Endothelial cell of umbilical vein (primary cell): ENCODE measurements at regions not wholly inside any gene's neighbourhood (a gene's known extent, or its start where the extent isn't known, plus 50 kb on each side); places are given as distances from the start of the nearest gene placed in this dataset.
A peak's percentile ranks its signal among the peaks of the same experiment; 100 is the strongest.

Experiments
- BruUV-seq: library from RNA; stranded (reverse); fragments of 400-500 nt; replicated peaks from 2 replicates; lab custom pipeline; 2021; lab: Mats Ljungman, UMichigan
- CTCF ChIA-PET: fragments of 300-600, 350-600 bp; sonication (Branson Sonifier 250); formaldehyde crosslinking; loops from one replicate; lab custom pipeline; 2021; ENCODE audit warnings: antibody characterized with exemption, inconsistent platforms; lab: Charles Lee
- POLR2A ChIA-PET: fragments of 300-600, 350-600 bp; sonication (Branson Sonifier 250); formaldehyde crosslinking; loops from one replicate; lab custom pipeline; 2021; ENCODE audit warnings: antibody characterized with exemption, inconsistent platforms; lab: Charles Lee
- DNase-seq: peaks from one replicate; pipeline ENCODE4 v3.0.0-alpha.2; 2011; ENCODE audit warnings: low read depth, low spot score
- FAIRE-seq: peaks from 2 replicates; lab custom pipeline; 2011; peaks lifted over from hg19 to GRCh38; lab: Jason Lieb, UNC
- H2AFZ ChIP-seq: 2 replicates; pipeline ENCODE4 v1.6.0; 2012; ENCODE audit warnings: low read depth, low read length, control low read depth, inconsistent platforms
- H3K27ac ChIP-seq: 2 replicates; pipeline ENCODE4 v1.5.1; 2011; ENCODE audit warnings: low read depth, mild to moderate bottlenecking, control low read depth, low read length, moderate library complexity; ENCODE audit not compliant: insufficient read depth
- H3K27me3 ChIP-seq, 2 experiments: 2 replicates each; pipeline versions ENCODE4 v1.6.0 to v1.6.1; 2011; ENCODE audit warnings: low read length in 2 of 2, mixed read lengths in 1 of 2; ENCODE audit not compliant: control insufficient read depth in 2 of 2, insufficient read depth in 2 of 2
- H3K36me3 ChIP-seq, 2 experiments: 2 replicates in 1 of 2; 3 replicates in 1 of 2; pipeline ENCODE4 v1.5.1; 2011; ENCODE audit warnings: low read length in 2 of 2, mild to moderate bottlenecking in 1 of 2, moderate library complexity in 1 of 2; ENCODE audit not compliant: control insufficient read depth in 2 of 2, insufficient read depth in 2 of 2; ENCODE audit errors: extremely low read depth in 1 of 2
- H3K4me1 ChIP-seq: 3 replicates; pipeline ENCODE4 v1.5.1; 2011; ENCODE audit warnings: mild to moderate bottlenecking, low read length; ENCODE audit not compliant: control insufficient read depth, insufficient read depth; ENCODE audit errors: extremely low read depth
- H3K4me2 ChIP-seq: 2 replicates; pipeline ENCODE4 v1.6.1; 2011; ENCODE audit warnings: low read length, control low read depth, mixed read lengths; ENCODE audit not compliant: insufficient read depth
- H3K4me3 ChIP-seq, 3 experiments: fragments of 200-600 bp in 1 of 3; sonication (generic), shearing (Covaris generic) in 1 of 3; replicated peaks in 1 of 3; 2 replicates each; pipeline ENCODE4 v1.5.1; 2011 to 2016; ENCODE audit warnings: control low read depth in 3 of 3, low read length in 3 of 3, mild to moderate bottlenecking in 2 of 3, inconsistent platforms in 1 of 3, low read depth in 1 of 3, moderate library complexity in 1 of 3; ENCODE audit not compliant: insufficient read depth in 1 of 3
- H3K79me2 ChIP-seq: 2 replicates; pipeline ENCODE4 v1.6.0; 2012; ENCODE audit warnings: low read length, inconsistent platforms; ENCODE audit not compliant: control insufficient read depth, insufficient read depth
- H3K9ac ChIP-seq: replicated peaks from 2 replicates; pipeline ENCODE3; 2011; ENCODE audit warnings: low read length, control low read depth; ENCODE audit not compliant: insufficient read depth; ENCODE audit errors: extremely low read depth
- H3K9me1 ChIP-seq: replicated peaks from 3 replicates; pipeline ENCODE4 v1.6.0; 2011; ENCODE audit warnings: mild to moderate bottlenecking, low read length; ENCODE audit not compliant: control insufficient read depth, insufficient read depth; ENCODE audit errors: extremely low read depth
- H3K9me3 ChIP-seq: replicated peaks from 2 replicates; pipeline ENCODE4 v1.5.1; 2012; ENCODE audit warnings: low read length, inconsistent platforms; ENCODE audit not compliant: control insufficient read depth, insufficient read depth
- H4K20me1 ChIP-seq: replicated peaks from 2 replicates; pipeline ENCODE3; 2011; ENCODE audit warnings: mild to moderate bottlenecking, low read length; ENCODE audit not compliant: control insufficient read depth, insufficient read depth; ENCODE audit errors: extremely low read depth
- CTCF ChIP-seq, 2 donors: IDR thresholded peaks; 1 replicate in 1 of 2; 2 replicates in 1 of 2; pipeline ENCODE4 v1.5.1; 2011; ENCODE audit warnings: low read length in 2 of 2, mild to moderate bottlenecking in 2 of 2, moderate library complexity in 2 of 2, control low read depth in 1 of 2, inconsistent platforms in 1 of 2, low read depth in 1 of 2; ENCODE audit not compliant: insufficient read depth in 1 of 2; ENCODE audit errors: extremely low read depth in 1 of 2
- EZH2 ChIP-seq: IDR thresholded peaks from 2 replicates; pipeline ENCODE4 v1.6.1; 2012; ENCODE audit warnings: borderline replicate concordance, low read depth, mild to moderate bottlenecking, moderate library complexity, low read length, inconsistent platforms; ENCODE audit not compliant: severe bottlenecking
- FOS ChIP-seq: IDR thresholded peaks from 2 replicates; pipeline ENCODE4 v1.6.1; 2011; ENCODE audit warnings: mild to moderate bottlenecking, low read length, moderate library complexity, borderline replicate concordance; ENCODE audit not compliant: insufficient read depth
- GATA2 ChIP-seq: IDR thresholded peaks from 2 replicates; pipeline ENCODE4 v1.7.0; 2011; ENCODE audit warnings: low read depth, mild to moderate bottlenecking, moderate library complexity, mixed read lengths, low read length; ENCODE audit not compliant: insufficient read length, insufficient read depth
- JUN ChIP-seq: IDR thresholded peaks from 2 replicates; pipeline ENCODE4 v1.6.1; 2011; ENCODE audit warnings: borderline replicate concordance, low read depth; ENCODE audit not compliant: insufficient read length, insufficient read depth
- MAX ChIP-seq: IDR thresholded peaks from 2 replicates; pipeline ENCODE4 v1.6.1; 2011; ENCODE audit not compliant: insufficient read depth, insufficient read length
- MYC ChIP-seq: IDR thresholded peaks from one replicate; pipeline ENCODE4 v1.6.1; 2011; ENCODE audit warnings: mild to moderate bottlenecking, low read depth, low read length
- POLR2A ChIP-seq: IDR thresholded peaks from 2 replicates; pipeline ENCODE4 v1.6.1; 2012; ENCODE audit warnings: low read depth, mild to moderate bottlenecking, control low read depth, low read length
- POLR2AphosphoS5 ChIP-seq: IDR thresholded peaks from 2 replicates; pipeline ENCODE4 v1.6.1; 2012; ENCODE audit warnings: low read depth, mild to moderate bottlenecking, control low read depth, low read length, moderate library complexity; ENCODE audit not compliant: insufficient read depth
- dilution Hi-C: fragments of 300-500 bp; cut with MboI; formaldehyde crosslinking; loops from one replicate; pipeline ENCODE4 v1.15.0; 2019; ENCODE audit warnings: low sequenced_read_pairs; ENCODE audit not compliant: extremely low pct_ligation_motif_present
- intact Hi-C: fragments of 100-400 bp; cut with micrococcal nuclease; formaldehyde crosslinking; loops from one replicate; pipeline ENCODE4 v1.10.0; 2022

GRCh38 chrX:39944416-39944815 is 153.3 kb downstream of the BCOR start:
- BruUV-seq = no TSS peak
- peak; percentile 13 for TF ChIP-seq FOS
- no peak for TF ChIP-seq POLR2AphosphoS5

GRCh38 chrX:39945709-39946108 is 152.0 kb downstream of the BCOR start:
- Histone ChIP-seq H3K4me2 (no peak overlapping the region), H4K20me1 (no peaks in the 10 kb centered on the region), H3K27me3 (no peaks in the 10 kb centered on the region), H3K4me3 (no peak overlapping the region), H2AFZ (no peak overlapping the region), H3K36me3 (no peaks in the 10 kb centered on the region), H3K9me1 (no peaks in the 10 kb centered on the region), H3K9me3 (no peaks in the 10 kb centered on the region), H3K79me2 (no peaks in the 10 kb centered on the region), H3K4me1 (peaks cover 33% of the 10 kb centered on the region), H3K9ac (no peak overlapping the region), H3K27ac (no peak overlapping the region)
- no peak for DNase-seq
- no peak for TF ChIP-seq FOS
- no peak for TF ChIP-seq EZH2
- no peak for TF ChIP-seq CTCF (IDR thresholded peaks at IDR 0.05; ENCODE audit: extremely low read depth in 1 of 2, insufficient read depth in 1 of 2, low read depth in 1 of 2, low read length in 2 of 2)
- TF ChIP-seq MAX = no peak
- TF ChIP-seq JUN = no peak
- TF ChIP-seq POLR2AphosphoS5 = no peak
- no peak for TF ChIP-seq POLR2A
- TF ChIP-seq MYC = no peak
- TF ChIP-seq GATA2 = no peak
- dilution Hi-C loops = no loop called here
- POLR2A ChIA-PET = no interaction called here
- intact Hi-C loops = no loop called here
- CTCF ChIA-PET = interaction anchor here (0.8 kb wide), 1 partner anchor 215 kb away, joined by 3 read pairs; no protein-coding TSS in a partner anchor
- BruUV-seq = no TSS peak
- no peak for FAIRE-seq

More at GRCh38 chrX:39944416-39944815, 153.3 kb downstream of the BCOR start:
- Histone ChIP-seq H3K9me1 (no peaks in the 10 kb centered on the region), H3K4me3 (no peak overlapping the region), H2AFZ (no peak overlapping the region), H3K4me1 (peaks cover 33% of the 10 kb centered on the region), H3K4me2 (no peak overlapping the region), H3K27ac (peak overlapping the region; percentile 18), H3K9ac (no peak overlapping the region), H4K20me1 (no peaks in the 10 kb centered on the region), H3K79me2 (no peaks in the 10 kb centered on the region), H3K9me3 (no peaks in the 10 kb centered on the region), H3K27me3 (no peaks in the 10 kb centered on the region), H3K36me3 (no peaks in the 10 kb centered on the region)
- POLR2A ChIA-PET = no interaction called here
- dilution Hi-C loops (no loop called here), intact Hi-C loops (no loop called here)
- CTCF ChIA-PET = no interaction called here
- FAIRE-seq (peak; percentile 4), DNase-seq (no peak)
